ENCODE measurements at regions not wholly inside any gene's neighbourhood (a gene's known extent, or its start where the extent isn't known, plus 50 kb on each side); places are given as distances from the start of the nearest gene placed in this dataset.

DNA sequence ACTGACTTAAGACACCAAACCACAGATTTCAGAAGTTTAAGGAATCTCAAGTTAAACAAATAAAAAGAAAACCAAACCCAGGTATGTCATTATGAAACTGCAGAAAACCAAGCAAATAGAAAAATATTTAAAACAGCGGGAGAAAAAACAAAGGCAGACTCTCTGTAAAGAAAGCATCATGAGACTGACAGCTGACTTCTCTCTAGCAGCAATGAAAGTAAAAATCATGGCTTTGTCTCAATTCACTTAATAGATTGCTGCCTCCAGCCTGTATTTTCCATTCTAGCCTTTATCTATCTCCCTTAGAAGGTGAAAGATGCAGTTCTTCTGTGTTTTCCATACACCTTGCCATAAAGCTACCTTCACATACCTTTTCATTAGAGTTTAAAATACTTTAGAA is 131.1 kb upstream of the IPO5 start:
- no peak for ATAC-seq
- no peak for TF ChIP-seq CTCF (IDR thresholded peaks at IDR 0.05)
- H3K27me3 ChIP-seq, result no peaks in the 10 kb centered on the region

DNA sequence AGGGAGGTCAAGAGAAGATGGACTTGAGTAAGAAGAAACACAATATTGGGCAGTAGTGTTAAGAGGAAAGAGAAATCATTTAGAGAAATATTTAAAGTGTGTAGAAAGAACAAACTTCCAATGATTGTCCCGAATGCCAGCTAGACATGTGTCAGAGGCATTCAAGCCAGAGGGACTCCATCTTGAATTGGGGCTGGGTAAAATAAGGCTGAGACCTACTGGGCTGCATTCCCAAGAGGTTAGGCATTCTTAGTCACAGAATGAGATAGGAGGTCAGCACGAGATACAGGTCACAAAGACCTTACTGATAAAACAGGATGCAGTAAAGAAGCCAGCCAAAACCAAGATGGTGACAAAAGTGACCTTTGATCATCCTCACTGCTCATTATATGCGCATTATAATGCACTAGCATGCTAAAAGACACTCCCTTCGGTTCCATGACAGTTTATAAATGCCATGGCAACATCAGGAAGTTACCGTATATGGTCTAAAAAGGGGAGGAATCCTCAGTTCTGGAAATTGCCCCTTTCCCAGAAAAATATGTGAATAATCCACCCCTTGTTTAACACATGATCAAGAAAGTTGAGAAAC is 127.0 kb upstream of the IPO5 start:
- 59 to 68% methylated on average over 5 of the region's 5 CpGs for WGBS, 2 donors
- no peak overlapping the region for H3K27ac ChIP-seq
- no peaks in the 10 kb centered on the region for H3K36me3 ChIP-seq
- no peaks in the 10 kb centered on the region for H3K9me3 ChIP-seq
- H3K4me3 ChIP-seq, result no peak overlapping the region
- ATAC-seq (no peak), DNase-seq (no peak), FAIRE-seq (no peak)
- H3K4me1 ChIP-seq, result no peaks in the 10 kb centered on the region
- H3K27me3 ChIP-seq, result no peaks in the 10 kb centered on the region
- intact Hi-C loops (cut with DNase I), result no loop called here
- no peak for TF ChIP-seq CTCF (IDR thresholded peaks at IDR 0.05)

More for the DNA sequence above, 131.1 kb upstream of the IPO5 start:
- Histone ChIP-seq H3K36me3 (no peaks in the 10 kb centered on the region), H3K4me1 (no peaks in the 10 kb centered on the region), H3K4me3 (no peak overlapping the region), H3K9me3 (no peaks in the 10 kb centered on the region), H3K27ac (no peak overlapping the region)
- 88 to 89% methylated on average over 1 of the region's 1 CpG for WGBS, 2 donors
- intact Hi-C loops (cut with DNase I), result no loop called here
- DNase-seq (no peak), FAIRE-seq (no peak)

DNA sequence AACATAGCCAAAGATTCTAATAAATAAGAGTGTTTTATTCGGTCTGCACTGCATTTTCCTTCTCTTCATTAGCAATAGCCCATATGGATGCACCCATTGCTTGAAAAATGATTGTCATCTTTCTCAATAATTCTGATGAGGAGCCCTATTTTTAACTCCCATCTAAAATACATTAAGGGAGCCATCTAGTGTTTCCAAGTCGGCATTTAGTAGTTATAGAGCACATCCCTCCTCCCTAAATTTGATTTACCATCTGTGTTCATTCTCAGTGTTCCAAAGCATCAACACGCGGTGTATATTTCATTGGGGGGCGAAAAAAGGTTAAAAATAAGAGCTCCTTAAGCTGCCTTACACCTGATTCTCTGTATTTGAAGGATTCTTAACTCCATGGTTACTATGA is 119.2 kb upstream of the IPO5 start:
- no peak for FAIRE-seq
- Histone ChIP-seq H3K9me3 (no peaks in the 10 kb centered on the region), H3K4me3 (no peak overlapping the region), H3K27ac (no peak overlapping the region), H3K36me3 (no peaks in the 10 kb centered on the region), H3K27me3 (no peaks in the 10 kb centered on the region), H3K4me1 (no peaks in the 10 kb centered on the region)
- no peak for TF ChIP-seq CTCF (IDR thresholded peaks at IDR 0.05)
- no peak for DNase-seq
- WGBS, 2 donors, result 54 to 62% methylated on average over 5 of the region's 5 CpGs
- ATAC-seq, result no peak
- intact Hi-C loops (cut with DNase I), result no loop called here

- ATAC-seq (no peak), FAIRE-seq (no peak), DNase-seq (no peak)
- no peak overlapping the region for H3K4me3 ChIP-seq
- H3K27ac ChIP-seq, result no peak overlapping the region
- no peaks in the 10 kb centered on the region for H3K4me1 ChIP-seq
- TF ChIP-seq CTCF (IDR thresholded peaks at IDR 0.05), result no peak
- WGBS, 2 donors, result 89 to 100% methylated on average over 1 of the region's 1 CpG
- no peaks in the 10 kb centered on the region for H3K27me3 ChIP-seq
- H3K36me3 ChIP-seq, result no peaks in the 10 kb centered on the region
- H3K9me3 ChIP-seq, result no peaks in the 10 kb centered on the region
- intact Hi-C loops (cut with DNase I), result no loop called here
These were observed 110.3 kb upstream of the IPO5 start for GRCh38 chr13:97843189-97843588.

DNA sequence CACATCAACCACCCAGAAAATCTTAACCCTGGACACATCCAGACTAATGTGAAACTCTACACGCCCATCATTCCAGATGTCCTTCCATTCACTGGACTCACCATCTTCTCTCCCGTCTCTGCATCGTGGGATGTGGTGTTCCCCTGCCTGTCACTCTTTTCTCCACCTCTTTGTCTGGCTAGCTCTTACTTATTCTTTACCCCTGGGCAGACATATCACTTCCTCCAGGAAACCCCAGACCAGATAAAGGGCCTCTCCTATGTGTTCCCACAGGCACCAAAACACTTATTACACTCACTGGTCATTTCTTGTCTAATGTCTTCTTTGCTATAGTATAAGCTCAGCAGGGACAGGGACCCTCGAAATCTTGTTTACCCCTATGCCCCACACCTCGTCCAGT is 109.3 kb upstream of the IPO5 start:
- 65 to 76% methylated on average over 5 of the region's 5 CpGs for WGBS, 2 donors
- Histone ChIP-seq H3K4me1 (no peaks in the 10 kb centered on the region), H3K4me3 (no peak overlapping the region), H3K9me3 (no peaks in the 10 kb centered on the region), H3K27me3 (no peaks in the 10 kb centered on the region), H3K27ac (no peak overlapping the region), H3K36me3 (no peaks in the 10 kb centered on the region)
- ATAC-seq, result no peak
- no peak for FAIRE-seq
- no peak for DNase-seq
- no peak for TF ChIP-seq CTCF (IDR thresholded peaks at IDR 0.05)
- intact Hi-C loops (cut with DNase I), result no loop called here

All from pancreas (tissue), 10 donors.